Osteocyte (in vitro differentiated cells): ENCODE measurements at regions not wholly inside any gene's neighbourhood (a gene's known extent, or its start where the extent isn't known, plus 50 kb on each side); places are given as distances from the start of the nearest gene placed in this dataset.

ENCODE experiments used
- DNase-seq: peaks from one replicate; pipeline ENCODE4 v3.0.0; 2021; ENCODE audit warnings: mixed read lengths; ENCODE audit not compliant: unreplicated experiment; ENCODE audit errors: extremely low spot score
- H3K27ac Mint-ChIP-seq: one replicate; pipeline ENCODE4 v1.8.0; 2021; ENCODE audit warnings: mild to moderate bottlenecking, mixed read lengths; ENCODE audit not compliant: unreplicated experiment
- H3K27me3 Mint-ChIP-seq: one replicate; pipeline ENCODE4 v1.8.0; 2021; ENCODE audit warnings: mixed read lengths; ENCODE audit not compliant: unreplicated experiment
- H3K36me3 Mint-ChIP-seq: one replicate; pipeline ENCODE4 v1.8.0; 2021; ENCODE audit warnings: mixed read lengths; ENCODE audit not compliant: unreplicated experiment
- H3K4me1 Mint-ChIP-seq: one replicate; pipeline ENCODE4 v1.8.0; 2021; ENCODE audit warnings: mixed read lengths; ENCODE audit not compliant: unreplicated experiment
- H3K4me3 Mint-ChIP-seq: one replicate; pipeline ENCODE4 v1.8.0; 2021; ENCODE audit warnings: mild to moderate bottlenecking, moderate library complexity, mixed read lengths; ENCODE audit not compliant: unreplicated experiment
- H3K9me3 Mint-ChIP-seq: one replicate; pipeline ENCODE4 v1.8.0; 2021; ENCODE audit warnings: mixed read lengths; ENCODE audit not compliant: unreplicated experiment
- TF ChIP-seq, protein P1 (sequence below): fragments of 200-600 bp; sonication (generic); IDR thresholded peaks from 2 replicates; pipeline ENCODE4 v1.5.0; 2021; ENCODE audit warnings: antibody characterized with exemption, mild to moderate bottlenecking, moderate library complexity

DNA sequence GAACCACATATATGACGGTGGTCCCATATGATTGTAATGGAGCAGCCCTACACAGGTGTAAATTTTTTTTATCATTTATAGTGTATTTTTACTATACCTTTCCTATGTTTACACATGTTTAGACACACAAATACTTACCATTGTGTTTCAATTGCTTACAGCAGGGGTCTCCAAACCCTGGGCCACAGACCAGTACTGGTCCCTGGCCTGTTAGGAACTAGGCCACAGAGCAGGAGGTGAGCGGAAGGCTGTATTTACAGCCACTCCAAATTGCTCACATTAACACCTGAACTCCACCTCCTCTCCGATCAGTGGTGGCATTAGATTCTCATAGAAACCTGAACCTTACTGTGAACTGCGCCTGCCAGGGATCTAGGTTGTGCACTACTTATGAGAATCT lies 201.8 kb upstream of the NDST4 start:
- Mint-ChIP-seq H3K27me3 (no peaks in the 10 kb centered on the region), H3K4me3 (no peak overlapping the region), H3K4me1 (peaks cover 1% of the 10 kb centered on the region), H3K36me3 (no peaks in the 10 kb centered on the region), H3K9me3 (no peaks in the 10 kb centered on the region), H3K27ac (no peak overlapping the region)
- no peak for DNase-seq
- TF ChIP-seq, protein P1, sequence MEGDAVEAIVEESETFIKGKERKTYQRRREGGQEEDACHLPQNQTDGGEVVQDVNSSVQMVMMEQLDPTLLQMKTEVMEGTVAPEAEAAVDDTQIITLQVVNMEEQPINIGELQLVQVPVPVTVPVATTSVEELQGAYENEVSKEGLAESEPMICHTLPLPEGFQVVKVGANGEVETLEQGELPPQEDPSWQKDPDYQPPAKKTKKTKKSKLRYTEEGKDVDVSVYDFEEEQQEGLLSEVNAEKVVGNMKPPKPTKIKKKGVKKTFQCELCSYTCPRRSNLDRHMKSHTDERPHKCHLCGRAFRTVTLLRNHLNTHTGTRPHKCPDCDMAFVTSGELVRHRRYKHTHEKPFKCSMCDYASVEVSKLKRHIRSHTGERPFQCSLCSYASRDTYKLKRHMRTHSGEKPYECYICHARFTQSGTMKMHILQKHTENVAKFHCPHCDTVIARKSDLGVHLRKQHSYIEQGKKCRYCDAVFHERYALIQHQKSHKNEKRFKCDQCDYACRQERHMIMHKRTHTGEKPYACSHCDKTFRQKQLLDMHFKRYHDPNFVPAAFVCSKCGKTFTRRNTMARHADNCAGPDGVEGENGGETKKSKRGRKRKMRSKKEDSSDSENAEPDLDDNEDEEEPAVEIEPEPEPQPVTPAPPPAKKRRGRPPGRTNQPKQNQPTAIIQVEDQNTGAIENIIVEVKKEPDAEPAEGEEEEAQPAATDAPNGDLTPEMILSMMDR: no peak

DNA sequence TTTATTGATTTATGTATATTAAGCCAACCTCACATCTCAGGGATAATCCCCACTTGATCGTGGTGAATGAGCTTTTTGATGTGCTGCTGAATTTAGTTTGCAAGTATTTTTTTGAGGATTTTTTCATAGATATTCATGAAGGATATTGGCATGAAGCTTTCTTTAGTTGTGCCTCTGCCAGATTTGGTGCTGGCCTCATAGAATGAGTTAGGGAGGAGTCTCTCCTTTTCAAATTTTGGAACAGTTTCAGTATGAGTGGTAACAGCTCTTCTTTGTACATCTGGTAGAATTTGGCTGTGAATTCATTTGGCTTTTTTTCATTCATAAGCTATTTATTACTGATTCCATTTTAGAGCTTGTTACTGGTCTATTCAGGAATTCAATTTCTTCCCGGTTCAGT lies 197.2 kb upstream of the NDST4 start:
- no peak for DNase-seq
- TF ChIP-seq, protein P1: no peak
- H3K4me3 Mint-ChIP-seq: no peak overlapping the region
- no peaks in the 10 kb centered on the region for H3K9me3 Mint-ChIP-seq
- no peaks in the 10 kb centered on the region for H3K27me3 Mint-ChIP-seq
- no peaks in the 10 kb centered on the region for H3K36me3 Mint-ChIP-seq
- no peak overlapping the region for H3K27ac Mint-ChIP-seq
- H3K4me1 Mint-ChIP-seq: no peaks in the 10 kb centered on the region

DNA sequence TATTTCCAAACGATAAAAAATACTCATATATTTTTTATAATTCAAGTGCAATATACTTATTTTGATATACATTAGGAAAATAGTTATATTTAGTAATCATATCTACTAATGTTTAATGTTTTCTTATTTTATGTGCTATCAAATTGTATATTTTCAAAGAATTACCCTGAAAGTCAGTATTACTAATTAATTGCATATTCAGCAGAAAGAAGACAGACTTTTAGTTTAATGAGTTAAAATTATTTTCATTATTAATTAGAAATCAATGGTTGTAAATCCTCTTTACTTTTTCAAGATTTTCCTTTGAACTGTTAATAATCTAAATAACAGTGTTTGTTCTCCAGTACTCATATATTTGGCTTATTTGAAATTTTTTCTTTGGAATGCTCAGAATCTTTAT lies 181.3 kb upstream of the NDST4 start:
- Mint-ChIP-seq H3K9me3 (no peaks in the 10 kb centered on the region), H3K36me3 (no peaks in the 10 kb centered on the region), H3K27ac (no peak overlapping the region), H3K4me1 (no peaks in the 10 kb centered on the region), H3K27me3 (no peaks in the 10 kb centered on the region), H3K4me3 (no peak overlapping the region)
- DNase-seq: no peak
- TF ChIP-seq, protein P1: no peak

DNA sequence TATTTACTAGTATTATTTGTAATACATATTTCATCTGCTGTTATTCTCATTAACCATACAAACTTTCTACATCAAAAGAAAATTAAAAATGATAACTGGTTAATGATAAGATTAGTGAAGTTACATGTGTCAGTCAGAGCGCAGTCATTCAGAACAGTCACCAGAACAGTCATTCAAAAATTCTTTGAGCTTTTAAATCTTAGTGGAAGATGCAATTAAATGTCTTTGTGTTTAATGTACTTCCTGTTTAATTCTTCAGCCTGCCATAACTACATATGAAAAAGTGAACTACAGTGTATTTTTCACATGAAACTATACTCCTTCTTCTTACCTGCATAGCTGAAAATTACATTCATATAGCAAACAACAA lies 179.7 kb upstream of the NDST4 start:
- H3K9me3 Mint-ChIP-seq: no peaks in the 10 kb centered on the region
- H3K4me3 Mint-ChIP-seq: no peak overlapping the region
- DNase-seq: no peak
- no peaks in the 10 kb centered on the region for H3K4me1 Mint-ChIP-seq
- H3K36me3 Mint-ChIP-seq: no peaks in the 10 kb centered on the region
- TF ChIP-seq, protein P1: no peak
- no peaks in the 10 kb centered on the region for H3K27me3 Mint-ChIP-seq
- H3K27ac Mint-ChIP-seq: no peak overlapping the region

DNA sequence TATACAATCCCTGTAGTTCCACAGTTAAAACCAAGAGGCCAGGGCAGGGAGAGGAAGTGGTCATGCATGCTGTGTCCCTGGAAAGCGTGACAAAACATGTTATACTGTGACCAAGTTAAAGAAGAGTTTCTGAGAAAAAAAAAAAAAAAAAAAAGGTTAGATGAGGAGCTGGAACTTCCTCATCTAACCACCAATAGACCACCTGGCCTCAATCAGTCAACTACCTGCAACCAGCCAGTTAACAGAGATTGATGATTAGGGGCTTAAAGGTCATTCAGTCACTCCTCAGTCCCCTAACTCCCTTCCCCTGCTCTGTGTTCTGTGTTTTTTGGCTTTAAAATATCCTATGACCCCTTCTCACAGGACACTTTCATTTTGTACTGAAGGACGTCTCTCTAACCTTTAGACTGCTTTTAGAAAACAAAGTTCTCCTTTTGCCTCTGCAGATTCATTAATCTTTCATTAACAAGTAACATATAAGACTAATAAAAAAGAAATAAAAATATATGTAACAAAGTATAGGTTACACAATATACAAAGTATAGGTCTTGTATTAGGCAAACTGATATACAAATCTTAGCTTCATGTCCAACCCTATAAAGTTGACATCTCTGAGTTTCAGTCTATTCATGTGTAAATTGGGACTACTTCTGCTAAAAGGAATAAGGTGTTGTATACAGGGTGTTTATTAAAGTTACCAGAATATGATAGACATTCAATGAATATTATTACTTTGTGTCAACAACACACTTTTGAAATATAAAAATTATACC lies 179.1 kb upstream of the NDST4 start:
- TF ChIP-seq, protein P1: no peak
- H3K4me3 Mint-ChIP-seq: no peak overlapping the region
- H3K4me1 Mint-ChIP-seq: no peaks in the 10 kb centered on the region
- DNase-seq: no peak
- no peaks in the 10 kb centered on the region for H3K9me3 Mint-ChIP-seq
- no peaks in the 10 kb centered on the region for H3K36me3 Mint-ChIP-seq
- no peak overlapping the region for H3K27ac Mint-ChIP-seq
- no peaks in the 10 kb centered on the region for H3K27me3 Mint-ChIP-seq
